ENCODE measurements at regions not wholly inside any gene's neighbourhood (a gene's known extent, or its start where the extent isn't known, plus 50 kb on each side); places are given as distances from the start of the nearest gene placed in this dataset.

DNA sequence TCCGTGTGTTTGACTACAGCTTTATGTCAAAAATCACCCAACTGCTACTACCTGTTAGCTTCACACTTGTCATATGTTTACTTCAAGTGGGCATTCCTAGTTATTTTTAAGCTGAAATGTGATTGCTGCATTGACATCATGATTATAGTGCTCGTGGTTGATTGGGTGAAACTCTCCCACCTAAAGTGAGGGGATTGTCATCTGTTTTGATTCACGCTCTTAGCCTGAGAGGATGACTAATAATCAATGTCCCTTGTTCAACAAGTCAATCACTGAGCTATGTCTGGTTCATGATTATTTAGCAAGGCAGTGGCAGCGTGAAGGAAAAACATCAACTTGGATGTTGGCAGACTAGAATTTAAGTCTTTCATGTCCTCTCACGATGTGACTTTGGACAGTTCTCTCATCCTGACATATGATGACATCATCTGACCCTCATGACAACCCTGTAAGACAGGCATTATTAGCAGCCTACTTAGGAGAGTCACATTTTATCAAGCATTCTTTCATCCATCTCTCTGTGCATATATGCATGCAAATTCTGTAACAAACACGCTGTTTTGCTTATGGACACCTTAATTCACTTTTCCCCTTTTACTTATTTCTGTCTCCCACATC is 352.6 kb upstream of the ZMIZ1 start:
- no peak for DNase-seq (ENCODE audit: low spot score)

GRCh38 chr10:78717200-78717599 is 351.6 kb upstream of the ZMIZ1 start:
- DNase-seq (ENCODE audit: low spot score) = peak; percentile 92

GRCh38 chr10:78718032-78718572 is 350.7 kb upstream of the ZMIZ1 start:
- no peak for DNase-seq (ENCODE audit: low spot score)

GRCh38 chr10:78719276-78719675 is 349.5 kb upstream of the ZMIZ1 start:
- no peak for DNase-seq (ENCODE audit: low spot score)

GRCh38 chr10:78720091-78720490 is 348.7 kb upstream of the ZMIZ1 start:
- DNase-seq (ENCODE audit: low spot score) = no peak

GRCh38 chr10:78721231-78721630 is 347.5 kb upstream of the ZMIZ1 start:
- no peak for DNase-seq (ENCODE audit: low spot score)

DNA sequence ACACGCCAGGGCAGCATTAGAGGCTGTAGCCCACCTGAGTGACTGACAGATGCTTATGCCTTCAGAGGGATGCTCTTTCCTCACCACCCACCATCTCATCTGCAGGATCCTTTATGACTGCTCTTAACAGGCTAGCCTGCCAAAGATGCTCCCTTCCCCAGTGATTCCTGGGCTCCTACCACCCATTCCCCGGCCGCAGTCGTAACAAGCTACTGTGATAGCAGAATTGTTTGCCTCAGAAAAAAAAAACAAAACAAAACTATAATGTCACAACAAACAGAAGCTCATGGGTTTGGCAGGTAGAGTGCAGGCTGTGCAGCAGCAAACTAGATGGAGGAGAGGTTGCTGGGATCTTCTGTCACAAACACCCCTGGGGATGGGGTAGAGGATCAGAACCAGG is 343.9 kb upstream of the ZMIZ1 start:
- no peak for DNase-seq (ENCODE audit: low spot score)

DNA sequence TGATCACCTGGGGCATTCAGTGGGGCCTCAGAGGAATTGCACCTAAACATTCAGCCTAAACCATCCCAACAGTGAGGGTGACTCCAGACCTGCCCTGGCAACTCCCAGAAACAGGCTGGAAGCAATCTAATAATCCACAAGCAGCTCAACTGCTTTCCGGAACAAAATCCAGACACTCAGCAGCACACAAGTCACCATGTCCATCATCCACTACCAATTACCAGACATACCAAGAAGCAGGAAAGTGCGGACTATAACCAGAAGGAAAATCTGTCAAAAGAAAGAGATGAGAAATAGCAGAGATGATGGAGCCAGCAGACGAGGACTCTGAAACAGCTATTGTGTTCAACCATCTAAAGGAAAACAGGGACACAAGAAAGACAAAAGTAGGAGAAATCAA is 342.6 kb upstream of the ZMIZ1 start:
- no peak for DNase-seq (ENCODE audit: low spot score)

- DNase-seq (ENCODE audit: low spot score) = no peak
These were observed 341.5 kb upstream of the ZMIZ1 start for GRCh38 chr10:78727251-78727650.

DNA sequence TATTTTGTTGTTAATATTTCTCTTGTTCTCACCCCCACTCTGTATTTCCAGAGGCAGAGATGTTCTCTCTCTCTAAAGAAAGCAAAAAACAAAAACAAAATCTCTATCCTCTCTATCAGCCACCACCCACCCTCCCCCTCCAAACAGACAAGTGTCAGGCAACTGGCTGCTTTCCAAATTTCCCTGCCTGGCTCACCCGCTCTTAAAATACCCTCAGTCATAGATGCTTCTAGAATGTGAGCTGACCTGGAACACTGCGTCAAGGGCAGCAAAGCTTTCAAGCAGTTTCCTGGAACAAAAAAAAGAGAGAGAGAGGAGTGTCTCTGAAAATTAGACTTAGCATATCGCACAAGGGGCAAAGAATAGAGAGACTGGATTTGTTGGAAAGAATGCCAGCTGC is 341.0 kb upstream of the ZMIZ1 start:
- no peak for DNase-seq (ENCODE audit: low spot score)

GRCh38 chr10:78728176-78728575 is 340.6 kb upstream of the ZMIZ1 start:
- no peak for DNase-seq (ENCODE audit: low spot score)

DNA sequence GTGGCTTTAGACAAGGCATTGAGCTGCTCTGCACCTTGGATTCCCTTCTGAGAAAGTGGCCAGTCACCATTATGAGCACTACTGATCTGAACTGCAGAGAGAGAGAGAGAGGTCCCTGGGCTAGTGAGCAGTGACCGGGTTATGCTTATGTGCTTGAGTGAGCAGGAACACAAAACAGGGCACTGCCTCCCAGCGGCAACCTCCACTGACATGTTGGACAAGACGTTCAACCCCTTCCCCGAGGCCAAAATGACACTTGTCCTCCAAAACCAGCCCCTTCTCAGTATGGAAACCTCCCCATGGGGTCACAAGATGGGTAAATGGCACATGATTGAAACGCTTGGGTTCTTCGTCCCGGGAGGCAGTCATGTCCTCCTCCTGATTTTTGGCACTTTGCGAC is 339.4 kb upstream of the ZMIZ1 start:
- DNase-seq (ENCODE audit: low spot score) = no peak

GRCh38 chr10:78729800-78730199 is 339.0 kb upstream of the ZMIZ1 start:
- DNase-seq (ENCODE audit: low spot score) = no peak

DNA sequence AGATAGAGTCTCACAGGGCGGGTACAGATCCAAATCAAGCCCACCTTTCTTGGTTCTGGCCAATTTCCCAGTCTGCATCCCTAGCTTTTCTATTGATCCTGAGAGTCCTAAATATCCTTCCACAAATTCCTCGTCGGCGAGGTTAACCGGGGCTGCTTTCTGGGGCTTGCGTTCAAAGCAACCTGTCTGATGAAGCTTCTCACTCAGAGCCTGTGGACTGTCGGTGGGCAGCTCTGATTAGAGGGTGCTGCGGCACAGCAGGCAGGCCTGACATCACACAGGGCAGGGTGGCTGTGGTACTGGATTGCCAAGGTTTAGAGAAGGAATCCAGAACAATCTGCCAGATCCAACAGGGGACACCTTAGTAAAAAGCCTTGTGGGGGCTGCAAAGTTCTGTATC is 338.0 kb upstream of the ZMIZ1 start:
- DNase-seq (ENCODE audit: low spot score) = no peak

- no peak for DNase-seq (ENCODE audit: low spot score)
These were observed 337.1 kb upstream of the ZMIZ1 start for GRCh38 chr10:78731675-78732074.

DNA sequence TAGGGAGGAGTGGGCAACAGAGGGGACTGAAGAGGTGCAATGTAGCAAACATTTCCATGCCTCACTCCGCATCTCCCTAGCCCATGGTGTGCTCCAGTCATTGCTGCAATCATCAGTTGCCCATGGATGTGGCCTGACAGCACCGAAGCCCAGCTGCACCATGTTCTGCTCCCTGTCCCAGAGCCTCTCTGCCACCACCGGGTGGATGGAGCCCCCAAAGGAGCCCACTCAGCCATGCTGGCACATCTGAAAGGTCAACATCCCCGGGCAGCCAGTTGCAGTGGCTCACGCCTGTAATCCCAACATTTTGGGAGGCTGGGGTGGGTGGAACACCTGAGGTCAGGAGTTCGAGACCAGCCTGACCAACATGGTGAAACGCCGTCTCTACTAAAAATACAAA is 336.4 kb upstream of the ZMIZ1 start:
- DNase-seq (ENCODE audit: low spot score) = no peak

DNA sequence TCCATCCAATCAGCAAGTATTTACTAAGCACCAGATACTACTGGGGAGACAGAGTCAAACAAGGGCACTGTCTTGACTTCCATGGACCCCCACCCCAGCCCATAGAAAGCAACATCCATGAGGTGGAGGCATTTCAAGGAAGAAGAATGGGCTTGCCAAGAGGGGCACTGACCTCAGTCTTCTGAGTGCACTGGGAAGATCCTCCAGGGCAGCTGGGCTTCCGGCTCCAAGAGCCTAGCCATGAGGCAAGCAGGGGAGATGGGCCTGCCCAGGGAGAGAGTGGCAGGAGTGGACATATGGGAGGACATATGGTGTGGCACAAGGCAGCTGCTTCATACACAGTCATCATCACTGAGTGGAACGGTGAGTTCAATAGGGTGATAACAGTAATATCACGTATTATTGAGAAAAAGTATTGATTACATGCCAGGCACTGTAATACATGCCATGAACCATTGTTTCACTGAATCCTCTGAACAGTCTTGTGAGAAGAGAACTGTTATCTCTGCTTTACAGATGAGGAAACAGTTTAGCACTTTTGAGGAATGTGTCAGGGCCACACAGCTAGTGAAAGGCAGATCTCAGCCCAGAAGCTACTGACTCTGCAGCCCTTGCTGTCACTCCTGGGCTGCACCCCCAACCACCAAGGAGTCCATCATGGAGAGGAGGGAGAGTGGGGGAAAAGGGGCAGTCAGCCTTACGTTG is 331.7 kb upstream of the ZMIZ1 start:
- DNase-seq (ENCODE audit: low spot score) = no peak

DNA sequence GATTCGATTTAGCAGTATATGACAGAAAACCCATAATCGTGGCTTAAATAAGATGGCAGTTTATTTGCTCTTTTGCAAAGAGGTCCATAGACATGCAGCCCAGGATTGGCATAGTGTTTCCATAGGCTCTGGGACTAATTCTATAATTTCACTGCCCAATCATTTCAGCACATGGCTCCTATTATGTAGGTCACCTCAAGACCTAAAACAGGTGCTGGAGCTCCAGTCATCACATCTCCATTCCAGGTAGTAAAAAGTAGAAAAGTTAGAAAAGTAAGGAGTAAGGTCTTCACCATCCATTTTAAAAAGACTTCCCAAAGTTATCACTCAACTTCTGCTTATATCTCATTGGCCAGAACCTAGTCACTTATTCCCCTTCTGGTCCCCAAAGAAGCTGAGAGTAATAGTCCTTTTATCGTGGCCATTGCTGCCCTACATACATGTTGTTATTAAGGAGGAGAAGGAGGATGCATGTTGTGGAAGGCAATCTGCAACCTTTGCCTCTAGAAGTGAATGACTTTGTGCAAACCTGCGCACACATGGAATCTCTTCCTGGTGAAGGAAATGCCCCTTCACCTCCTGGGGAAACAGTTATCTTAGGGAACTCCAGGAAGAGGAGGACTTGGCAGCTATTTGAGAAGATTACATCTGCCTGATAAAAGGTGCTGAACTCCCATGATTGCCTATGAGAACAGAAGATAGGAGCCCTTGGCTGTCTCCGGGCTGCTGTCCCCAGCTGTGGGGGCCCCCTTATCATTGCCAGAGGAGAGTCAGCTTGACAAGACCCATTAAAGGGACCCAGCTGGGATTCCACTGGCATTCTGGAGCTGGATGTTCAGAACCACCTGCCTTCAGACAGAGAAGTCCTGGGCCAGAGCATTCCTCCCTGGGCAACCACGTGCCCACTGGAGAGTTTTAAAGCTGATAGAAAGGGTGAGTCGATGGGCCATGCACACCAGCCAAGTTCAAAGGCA is 330.6 kb upstream of the ZMIZ1 start:
- no peak for DNase-seq (ENCODE audit: low spot score)

- DNase-seq (ENCODE audit: low spot score) = no peak
These were observed 329.9 kb upstream of the ZMIZ1 start for GRCh38 chr10:78738861-78739260.

GRCh38 chr10:78739444-78740053 is 329.2 kb upstream of the ZMIZ1 start:
- no peak for DNase-seq (ENCODE audit: low spot score)

DNA sequence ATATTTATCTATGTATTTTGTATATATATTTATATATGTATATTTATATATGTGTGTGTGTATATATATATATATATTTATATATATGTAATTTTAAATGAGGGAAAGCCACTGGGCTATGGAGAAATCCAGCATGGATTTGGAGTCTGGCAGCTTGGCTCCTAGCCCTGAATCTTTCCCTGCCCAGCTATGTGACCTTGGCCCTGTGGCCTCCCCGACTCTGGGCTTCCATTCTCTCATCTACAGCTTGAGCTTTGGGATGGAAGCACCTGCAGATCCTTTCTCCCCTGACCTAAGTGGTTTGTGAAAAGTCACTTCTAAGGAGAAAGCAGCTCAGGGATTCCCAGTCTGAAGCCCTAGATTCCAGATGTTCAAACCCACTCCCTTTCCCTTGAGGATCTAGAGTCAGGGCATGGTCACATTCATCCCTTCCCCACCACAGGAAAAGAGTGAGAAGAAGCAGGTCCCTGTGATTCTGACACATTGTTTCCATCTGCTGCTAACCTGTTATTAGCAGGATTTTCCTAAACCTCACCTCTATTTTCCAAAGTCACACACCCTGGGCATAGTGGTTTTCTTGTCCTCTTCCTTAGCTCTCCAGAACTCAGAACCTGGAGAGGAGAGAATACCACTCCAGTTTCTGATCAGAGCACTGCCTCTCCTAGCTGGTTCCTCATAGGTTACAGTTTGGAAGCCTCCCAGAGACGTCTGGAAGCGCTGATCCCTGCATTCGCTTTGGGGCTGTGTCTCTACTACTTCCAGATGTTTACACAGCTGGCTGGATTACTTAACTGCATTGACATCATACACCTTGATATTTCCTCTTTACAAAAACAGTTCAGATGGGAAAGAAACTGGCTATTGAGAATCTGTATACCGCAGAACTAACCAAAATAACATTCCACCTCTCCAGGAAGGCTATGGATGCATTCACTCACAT is 327.5 kb upstream of the ZMIZ1 start:
- DNase-seq (ENCODE audit: low spot score) = no peak

Data from AG08395 (cell line).